Lower lobe of right lung (tissue), 2 donors: ENCODE measurements at regions not wholly inside any gene's neighbourhood (a gene's known extent, or its start where the extent isn't known, plus 50 kb on each side); places are given as distances from the start of the nearest gene placed in this dataset.
"Not testable (repeated sequence)": the region's sequence is repeated elsewhere in the genome, so short reads cannot be mapped to it uniquely, and the experiment has no call there.

Experiments
- ATAC-seq, 2 donors: fragments of 200-7000 bp; cut with Tn5 transposase; one replicate each; pipeline ENCODE4 v1.9.1; 2020 to 2022; ENCODE audit warnings: mild to moderate bottlenecking in 2 of 2, moderate library complexity in 2 of 2
- DNase-seq: peaks from one replicate; pipeline ENCODE4 v3.0.0-alpha.2; 2020
- H3K27ac ChIP-seq: fragments of 200-600 bp; one replicate; pipeline ENCODE4 v1.8.0; 2022
- H3K27me3 ChIP-seq: fragments of 200-600 bp; one replicate; pipeline ENCODE4 v1.8.0; 2022; ENCODE audit warnings: low read depth
- H3K36me3 ChIP-seq: fragments of 200-600 bp; one replicate; pipeline ENCODE4 v1.8.0; 2022; ENCODE audit warnings: mild to moderate bottlenecking
- H3K4me1 ChIP-seq: fragments of 200-600 bp; one replicate; pipeline ENCODE4 v1.8.0; 2022
- H3K4me3 ChIP-seq: fragments of 200-600 bp; one replicate; pipeline ENCODE4 v1.8.0; 2022; ENCODE audit warnings: mild to moderate bottlenecking
- H3K9me3 ChIP-seq: fragments of 200-600 bp; one replicate; pipeline ENCODE4 v1.8.0; 2022
- intact Hi-C: fragments of 100-400 bp; cut with DNase I; formaldehyde crosslinking; loops from one replicate; pipeline ENCODE4 v1.11.0; 2022
- TF ChIP-seq, protein P1 (sequence below): fragments of 200-600 bp; IDR thresholded peaks from one replicate; pipeline ENCODE4 v1.8.0; 2022; ENCODE audit warnings: antibody characterized with exemption, mild to moderate bottlenecking
- donor health status: DM: no; HTN: yes; CAD: no; lungs with severe emphysema.

DNA sequence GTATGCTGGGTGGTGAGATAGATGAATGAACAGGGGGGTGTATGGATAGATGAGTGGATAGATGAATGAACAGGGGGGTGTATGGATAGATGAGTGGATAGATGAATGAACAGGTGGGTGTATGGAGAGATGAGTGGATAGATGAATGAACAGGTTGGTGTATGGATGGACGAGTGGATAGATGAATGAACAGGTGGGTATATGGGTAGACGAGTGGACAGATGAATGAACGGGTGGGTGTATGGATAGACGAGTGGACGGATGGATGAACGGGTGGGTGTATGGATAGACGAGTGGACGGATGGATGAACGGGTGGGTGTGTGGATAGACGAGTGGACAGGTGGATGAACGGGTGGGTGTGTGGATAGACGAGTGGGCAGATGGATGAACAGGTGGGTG is 110.3 kb upstream of the ZNF469 start:
- intact Hi-C loops, H3K27me3 ChIP-seq, H3K27ac ChIP-seq, ATAC-seq, H3K4me1 ChIP-seq, H3K4me3 ChIP-seq, H3K36me3 ChIP-seq, DNase-seq, H3K9me3 ChIP-seq: not testable (repeated sequence)

GRCh38 chr16:88274126-88274750 is 108.5 kb upstream of the ZNF469 start:
- H3K4me1 ChIP-seq, H3K36me3 ChIP-seq, intact Hi-C loops, H3K9me3 ChIP-seq, H3K4me3 ChIP-seq, DNase-seq, H3K27me3 ChIP-seq, H3K27ac ChIP-seq: not testable (repeated sequence)
- peak in 1 of 2 donors; percentile 70 for ATAC-seq

- DNase-seq (no peak), ATAC-seq (peak in 1 of 2 donors; percentile 11)
- no peaks in the 10 kb centered on the region for H3K4me1 ChIP-seq
- H3K4me3 ChIP-seq: no peak overlapping the region
- intact Hi-C loops: no loop called here
- no peak overlapping the region for H3K27ac ChIP-seq
- no peaks in the 10 kb centered on the region for H3K27me3 ChIP-seq
- no peaks in the 10 kb centered on the region for H3K36me3 ChIP-seq
- no peaks in the 10 kb centered on the region for H3K9me3 ChIP-seq
- TF ChIP-seq, protein P1, sequence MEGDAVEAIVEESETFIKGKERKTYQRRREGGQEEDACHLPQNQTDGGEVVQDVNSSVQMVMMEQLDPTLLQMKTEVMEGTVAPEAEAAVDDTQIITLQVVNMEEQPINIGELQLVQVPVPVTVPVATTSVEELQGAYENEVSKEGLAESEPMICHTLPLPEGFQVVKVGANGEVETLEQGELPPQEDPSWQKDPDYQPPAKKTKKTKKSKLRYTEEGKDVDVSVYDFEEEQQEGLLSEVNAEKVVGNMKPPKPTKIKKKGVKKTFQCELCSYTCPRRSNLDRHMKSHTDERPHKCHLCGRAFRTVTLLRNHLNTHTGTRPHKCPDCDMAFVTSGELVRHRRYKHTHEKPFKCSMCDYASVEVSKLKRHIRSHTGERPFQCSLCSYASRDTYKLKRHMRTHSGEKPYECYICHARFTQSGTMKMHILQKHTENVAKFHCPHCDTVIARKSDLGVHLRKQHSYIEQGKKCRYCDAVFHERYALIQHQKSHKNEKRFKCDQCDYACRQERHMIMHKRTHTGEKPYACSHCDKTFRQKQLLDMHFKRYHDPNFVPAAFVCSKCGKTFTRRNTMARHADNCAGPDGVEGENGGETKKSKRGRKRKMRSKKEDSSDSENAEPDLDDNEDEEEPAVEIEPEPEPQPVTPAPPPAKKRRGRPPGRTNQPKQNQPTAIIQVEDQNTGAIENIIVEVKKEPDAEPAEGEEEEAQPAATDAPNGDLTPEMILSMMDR: no peak
These were observed 107.9 kb upstream of the ZNF469 start for GRCh38 chr16:88274847-88275246.

DNA sequence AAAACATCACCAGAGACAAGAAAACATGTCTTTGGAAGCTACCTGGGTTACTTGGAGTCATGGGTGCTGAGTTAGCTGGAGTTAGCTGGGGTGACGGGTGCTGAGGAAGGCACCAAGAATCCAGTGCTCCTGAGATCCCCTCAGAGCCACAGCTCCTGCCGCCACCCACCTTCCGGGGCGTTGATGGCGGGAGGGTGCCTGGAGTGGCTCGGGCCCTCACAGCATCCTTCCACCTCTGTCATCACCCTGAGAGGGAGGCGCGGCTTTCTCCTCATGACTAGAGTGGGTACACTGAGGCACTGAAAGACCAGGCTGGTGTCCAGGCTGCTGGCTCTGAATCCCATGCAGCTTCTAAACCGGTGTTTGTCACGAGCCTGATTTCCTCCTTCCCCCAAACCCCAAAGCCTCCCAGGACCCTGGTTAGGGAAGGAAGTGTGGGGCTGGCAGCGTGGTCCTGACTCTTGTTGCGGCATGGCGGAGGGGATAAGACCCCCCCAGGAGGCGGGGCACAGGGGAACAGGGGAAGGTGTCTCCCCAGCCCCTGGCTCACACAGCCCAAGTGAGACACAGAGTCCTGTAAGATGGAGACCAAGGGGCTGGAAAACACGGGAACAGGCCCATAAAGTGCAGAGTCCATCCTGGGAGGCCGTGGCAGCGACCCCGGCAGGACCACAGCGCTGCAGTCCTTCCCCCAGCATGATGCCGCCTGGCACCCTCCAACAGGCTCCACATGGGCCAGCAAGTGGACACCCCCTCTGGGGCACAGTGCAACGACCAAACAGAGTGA is 107.2 kb upstream of the ZNF469 start:
- H3K36me3 ChIP-seq, H3K27ac ChIP-seq, DNase-seq, ATAC-seq, intact Hi-C loops, H3K4me1 ChIP-seq, H3K4me3 ChIP-seq, H3K9me3 ChIP-seq, H3K27me3 ChIP-seq: not testable (repeated sequence)

- not testable (repeated sequence) for DNase-seq
These were observed 106.6 kb upstream of the ZNF469 start for GRCh38 chr16:88276123-88276588.

GRCh38 chr16:88276591-88276990 is 106.2 kb upstream of the ZNF469 start:
- Histone ChIP-seq H3K27me3 (no peaks in the 10 kb centered on the region), H3K36me3 (no peaks in the 10 kb centered on the region), H3K9me3 (no peaks in the 10 kb centered on the region), H3K27ac (no peak overlapping the region), H3K4me1 (no peaks in the 10 kb centered on the region), H3K4me3 (no peak overlapping the region)
- ATAC-seq (no peak), DNase-seq (no peak)
- TF ChIP-seq, protein P1: no peak
- intact Hi-C loops: no loop called here

More at GRCh38 chr16:88276123-88276588, 106.6 kb upstream of the ZNF469 start:
- ATAC-seq, H3K4me3 ChIP-seq, intact Hi-C loops, H3K4me1 ChIP-seq, H3K36me3 ChIP-seq, H3K27me3 ChIP-seq, H3K9me3 ChIP-seq, H3K27ac ChIP-seq: not testable (repeated sequence)

GRCh38 chr16:88279998-88280397 is 102.8 kb upstream of the ZNF469 start:
- no peaks in the 10 kb centered on the region for H3K27me3 ChIP-seq
- ATAC-seq (no peak), DNase-seq (no peak)
- H3K4me3 ChIP-seq: no peak overlapping the region
- intact Hi-C loops: no loop called here
- H3K36me3 ChIP-seq: no peaks in the 10 kb centered on the region
- no peak overlapping the region for H3K27ac ChIP-seq
- no peaks in the 10 kb centered on the region for H3K4me1 ChIP-seq
- H3K9me3 ChIP-seq: no peaks in the 10 kb centered on the region
- TF ChIP-seq, protein P1: no peak
